Testis (tissue), 2 donors: ENCODE measurements at regions not wholly inside any gene's neighbourhood (a gene's known extent, or its start where the extent isn't known, plus 50 kb on each side); places are given as distances from the start of the nearest gene placed in this dataset.
"Not testable (repeated sequence)": the region's sequence is repeated elsewhere in the genome, so short reads cannot be mapped to it uniquely, and the experiment has no call there.

Experiments
- CTCF ChIP-seq, 3 experiments: fragments of 450-650 bp in 2 of 3; fragments of 200-600 bp in 1 of 3; sonication (generic) in 1 of 3; IDR thresholded peaks; one replicate each; pipeline ENCODE4 v1.5.1; 2016 to 2019; ENCODE audit warnings: antibody characterized with exemption in 3 of 3, mild to moderate bottlenecking in 2 of 3, moderate library complexity in 1 of 3
- POLR2A ChIP-seq: fragments of 450-650 bp; IDR thresholded peaks from one replicate; pipeline ENCODE4 v1.6.1; 2017; ENCODE audit warnings: antibody characterized with exemption, mild to moderate bottlenecking, moderate library complexity

- TF ChIP-seq POLR2A; CTCF (IDR thresholded peaks at IDR 0.05): not testable (repeated sequence)
Measured at GRCh38 chr12:86970595-86970994, 714.4 kb upstream of the MGAT4C start.
